IPS DF 4.7 (cell line): ENCODE measurements at regions not wholly inside any gene's neighbourhood (a gene's known extent, or its start where the extent isn't known, plus 50 kb on each side); places are given as distances from the start of the nearest gene placed in this dataset.

ENCODE experiments used
- DNase-seq: peaks from one replicate; pipeline ENCODE4 v3.0.0-alpha.2; 2013; ENCODE audit warnings: low spot score; ENCODE audit errors: extremely low read depth

- no peak for DNase-seq
Observed at GRCh38 chr1:232287676-232288569, 342.0 kb downstream of the SIPA1L2 start.

GRCh38 chr1:232285138-232285537, 344.8 kb downstream of the SIPA1L2 start:
- DNase-seq, result no peak

- no peak for DNase-seq
Observed at GRCh38 chr1:232283864-232284263, 346.1 kb downstream of the SIPA1L2 start.

- no peak for DNase-seq
Observed at GRCh38 chr1:232282498-232282897, 347.4 kb downstream of the SIPA1L2 start.

- no peak for DNase-seq
Observed at GRCh38 chr1:232280910-232281309, 349.0 kb downstream of the SIPA1L2 start.

- no peak for DNase-seq
Observed at GRCh38 chr1:232279909-232280400, 350.0 kb downstream of the SIPA1L2 start.

- no peak for DNase-seq
Observed at GRCh38 chr1:232278925-232279324, 351.0 kb downstream of the SIPA1L2 start.

GRCh38 chr1:232276651-232277050, 353.3 kb downstream of the SIPA1L2 start:
- DNase-seq, result no peak

- DNase-seq, result no peak
Observed at GRCh38 chr1:232274999-232275710, 354.8 kb downstream of the SIPA1L2 start.

GRCh38 chr1:232274236-232274855, 355.6 kb downstream of the SIPA1L2 start:
- DNase-seq, result no peak

- DNase-seq, result no peak
Observed at GRCh38 chr1:232273011-232273410, 356.9 kb downstream of the SIPA1L2 start.

- DNase-seq, result no peak
Observed at GRCh38 chr1:232271991-232272589, 357.8 kb downstream of the SIPA1L2 start.

- no peak for DNase-seq
Observed at GRCh38 chr1:232271299-232271698, 358.6 kb downstream of the SIPA1L2 start.

GRCh38 chr1:232269988-232270387, 359.9 kb downstream of the SIPA1L2 start:
- DNase-seq, result no peak

- no peak for DNase-seq
Observed at GRCh38 chr1:232267837-232268598, 361.9 kb downstream of the SIPA1L2 start.

GRCh38 chr1:232267092-232267836, 362.7 kb downstream of the SIPA1L2 start:
- no peak for DNase-seq

- no peak for DNase-seq
Observed at GRCh38 chr1:232263452-232263851, 366.5 kb downstream of the SIPA1L2 start.

GRCh38 chr1:232262991-232263390, 366.9 kb downstream of the SIPA1L2 start:
- DNase-seq, result no peak

GRCh38 chr1:232260861-232261260, 369.1 kb downstream of the SIPA1L2 start:
- no peak for DNase-seq

- DNase-seq, result no peak
Observed at GRCh38 chr1:232260045-232260444, 369.9 kb downstream of the SIPA1L2 start.
